GM21723 (cell line): ENCODE measurements at regions not wholly inside any gene's neighbourhood (a gene's known extent, or its start where the extent isn't known, plus 50 kb on each side); places are given as distances from the start of the nearest gene placed in this dataset.

Experiments
- ATAC-seq: cut with Tn5 transposase; IDR thresholded peaks from one replicate; pipeline ENCODE4 v1.9.1; 2021; ENCODE audit warnings: mild to moderate bottlenecking, moderate library complexity; ENCODE audit not compliant: unreplicated experiment

- ATAC-seq: no peak
These were observed 214.5 kb downstream of the SNX13 start for GRCh38 chr7:17725821-17726220.

- ATAC-seq: no peak
These were observed 208.2 kb downstream of the SNX13 start for GRCh38 chr7:17732083-17732482.
